ENCODE measurements at regions not wholly inside any gene's neighbourhood (a gene's known extent, or its start where the extent isn't known, plus 50 kb on each side); places are given as distances from the start of the nearest gene placed in this dataset.

GRCh38 chr14:95984206-95984605 is 55.0 kb upstream of the C14orf132 start (continued):
- TF ChIP-seq E2F4 (CRISPR knock-in tag; IDR thresholded peaks at IDR 0.05; ENCODE audit: borderline replicate concordance, low read depth): no peak
- no peak for TF ChIP-seq ZNF219 (CRISPR knock-in tag; IDR thresholded peaks at IDR 0.05; ENCODE audit: borderline replicate concordance)
- no peak for TF ChIP-seq STAT6 (CRISPR knock-in tag; conservative IDR thresholded peaks at IDR 0.05; ENCODE audit: low read depth)
- TF ChIP-seq, protein P1, sequence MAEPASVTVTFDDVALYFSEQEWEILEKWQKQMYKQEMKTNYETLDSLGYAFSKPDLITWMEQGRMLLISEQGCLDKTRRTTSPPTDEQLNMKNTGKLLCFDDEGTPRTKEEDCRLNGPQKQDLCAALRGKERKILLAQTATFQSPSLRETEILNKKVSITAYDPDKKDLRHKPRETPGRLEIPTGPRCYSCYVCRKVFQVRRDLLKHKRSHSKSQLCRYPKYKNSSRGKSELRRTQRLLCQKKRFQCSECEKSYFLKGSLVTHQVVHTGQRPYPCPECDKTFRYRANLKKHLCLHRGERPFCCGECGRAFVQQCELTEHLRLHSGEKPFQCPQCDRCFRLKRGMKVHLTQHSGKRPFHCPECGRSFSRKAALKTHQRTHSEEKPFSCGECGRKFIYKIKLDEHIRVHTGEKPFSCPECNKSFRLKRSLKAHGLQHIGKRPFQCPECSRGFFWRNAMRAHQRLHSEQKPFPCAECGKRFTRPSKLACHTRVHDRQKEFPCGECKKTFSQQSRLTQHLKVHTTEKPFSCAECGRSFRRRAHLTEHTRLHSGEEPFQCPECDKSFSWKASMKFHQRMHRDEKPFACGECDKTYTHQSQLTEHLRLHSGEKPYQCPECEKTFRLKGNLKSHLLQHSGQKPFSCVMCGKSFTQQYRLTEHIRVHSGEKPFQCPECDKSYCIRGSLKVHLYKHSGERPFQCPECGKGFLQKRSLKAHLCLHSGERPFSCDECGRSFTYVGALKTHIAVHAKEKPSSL (CRISPR knock-in tag; conservative IDR thresholded peaks at IDR 0.05): no peak
- no peak for TF ChIP-seq USF2 (CRISPR knock-in tag; IDR thresholded peaks at IDR 0.05)
- no peak for TF ChIP-seq EMX1 (CRISPR knock-in tag; IDR thresholded peaks at IDR 0.05)
- no peak for TF ChIP-seq ELF4 (CRISPR knock-in tag; IDR thresholded peaks at IDR 0.05; ENCODE audit: low read depth)
- TF ChIP-seq RELA (CRISPR knock-in tag; IDR thresholded peaks at IDR 0.05; ENCODE audit: borderline replicate concordance): no peak
